ENCODE measurements at regions not wholly inside any gene's neighbourhood (a gene's known extent, or its start where the extent isn't known, plus 50 kb on each side); places are given as distances from the start of the nearest gene placed in this dataset.
"Not testable (repeated sequence)": the region's sequence is repeated elsewhere in the genome, so short reads cannot be mapped to it uniquely, and the experiment has no call there.

GRCh38 chr6:67047996-67048395 lies 1341.0 kb upstream of the EYS start:
- Histone ChIP-seq H3K4me1 (ENCODE audit: control insufficient read depth, insufficient read depth, low read length) (no peaks in the 10 kb centered on the region), H3K9me3 (ENCODE audit: control insufficient read depth in 2 of 2, low read length in 2 of 2) (no peaks in the 10 kb centered on the region), H3K9ac (ENCODE audit: low read length in 2 of 2) (no peak overlapping the region), H3K4me3 (ENCODE audit: low read length in 2 of 2) (no peak overlapping the region), H3K27me3 (ENCODE audit: control insufficient read depth in 1 of 2, insufficient read depth in 2 of 2, low read length in 2 of 2) (no peaks in the 10 kb centered on the region), H3K27ac (ENCODE audit: low read length) (no peak overlapping the region), H3K36me3 (ENCODE audit: control insufficient read depth in 2 of 2, insufficient read depth in 2 of 2, low read length in 2 of 2) (no peaks in the 10 kb centered on the region)

GRCh38 chr6:67045076-67045475 lies 1338.0 kb upstream of the EYS start:
- Histone ChIP-seq H3K9ac (ENCODE audit: low read length in 2 of 2) (no peak overlapping the region), H3K36me3 (ENCODE audit: control insufficient read depth in 2 of 2, insufficient read depth in 2 of 2, low read length in 2 of 2) (no peaks in the 10 kb centered on the region), H3K27ac (ENCODE audit: low read length) (no peak overlapping the region), H3K27me3 (ENCODE audit: control insufficient read depth in 1 of 2, insufficient read depth in 2 of 2, low read length in 2 of 2) (no peaks in the 10 kb centered on the region), H3K4me3 (ENCODE audit: low read length in 2 of 2) (no peak overlapping the region), H3K9me3 (ENCODE audit: control insufficient read depth in 2 of 2, low read length in 2 of 2) (no peaks in the 10 kb centered on the region), H3K4me1 (ENCODE audit: control insufficient read depth, insufficient read depth, low read length) (no peaks in the 10 kb centered on the region)

GRCh38 chr6:67031451-67031850 lies 1324.4 kb upstream of the EYS start:
- H3K27me3 ChIP-seq (ENCODE audit: control insufficient read depth in 1 of 2, insufficient read depth in 2 of 2, low read length in 2 of 2), result no peaks in the 10 kb centered on the region
- H3K36me3 ChIP-seq (ENCODE audit: control insufficient read depth in 2 of 2, insufficient read depth in 2 of 2, low read length in 2 of 2), result no peaks in the 10 kb centered on the region
- no peak overlapping the region for H3K27ac ChIP-seq (ENCODE audit: low read length)
- no peaks in the 10 kb centered on the region for H3K4me1 ChIP-seq (ENCODE audit: control insufficient read depth, insufficient read depth, low read length)
- no peak overlapping the region for H3K9ac ChIP-seq (ENCODE audit: low read length in 2 of 2)
- no peak overlapping the region for H3K4me3 ChIP-seq (ENCODE audit: low read length in 2 of 2)
- no peaks in the 10 kb centered on the region for H3K9me3 ChIP-seq (ENCODE audit: control insufficient read depth in 2 of 2, low read length in 2 of 2)

- Histone ChIP-seq H3K36me3 (ENCODE audit: control insufficient read depth in 2 of 2, insufficient read depth in 2 of 2, low read length in 2 of 2) (no peaks in the 10 kb centered on the region), H3K9me3 (ENCODE audit: control insufficient read depth in 2 of 2, low read length in 2 of 2) (no peaks in the 10 kb centered on the region), H3K27ac (ENCODE audit: low read length) (no peak overlapping the region), H3K4me1 (ENCODE audit: control insufficient read depth, insufficient read depth, low read length) (no peaks in the 10 kb centered on the region), H3K27me3 (ENCODE audit: control insufficient read depth in 1 of 2, insufficient read depth in 2 of 2, low read length in 2 of 2) (no peaks in the 10 kb centered on the region), H3K4me3 (ENCODE audit: low read length in 2 of 2) (no peak overlapping the region), H3K9ac (ENCODE audit: low read length in 2 of 2) (no peak overlapping the region)
Observed at GRCh38 chr6:67030861-67031260, 1323.8 kb upstream of the EYS start.

GRCh38 chr6:67016921-67017460 lies 1310.0 kb upstream of the EYS start:
- H3K36me3 ChIP-seq (ENCODE audit: control insufficient read depth in 2 of 2, insufficient read depth in 2 of 2, low read length in 2 of 2), result no peaks in the 10 kb centered on the region
- H3K9me3 ChIP-seq (ENCODE audit: control insufficient read depth in 2 of 2, low read length in 2 of 2), result no peaks in the 10 kb centered on the region
- no peaks in the 10 kb centered on the region for H3K4me1 ChIP-seq (ENCODE audit: control insufficient read depth, insufficient read depth, low read length)
- no peak overlapping the region for H3K4me3 ChIP-seq (ENCODE audit: low read length in 2 of 2)
- H3K27ac ChIP-seq (ENCODE audit: low read length), result no peak overlapping the region
- no peak overlapping the region for H3K9ac ChIP-seq (ENCODE audit: low read length in 2 of 2)
- no peaks in the 10 kb centered on the region for H3K27me3 ChIP-seq (ENCODE audit: control insufficient read depth in 1 of 2, insufficient read depth in 2 of 2, low read length in 2 of 2)

GRCh38 chr6:67011441-67011840 lies 1304.4 kb upstream of the EYS start:
- H3K4me1 ChIP-seq (ENCODE audit: control insufficient read depth, insufficient read depth, low read length), result no peaks in the 10 kb centered on the region
- H3K4me3 ChIP-seq (ENCODE audit: low read length in 2 of 2), result no peak overlapping the region
- no peak overlapping the region for H3K9ac ChIP-seq (ENCODE audit: low read length in 2 of 2)
- H3K9me3 ChIP-seq (ENCODE audit: control insufficient read depth in 2 of 2, low read length in 2 of 2), result no peaks in the 10 kb centered on the region
- H3K36me3 ChIP-seq (ENCODE audit: control insufficient read depth in 2 of 2, insufficient read depth in 2 of 2, low read length in 2 of 2), result no peaks in the 10 kb centered on the region
- no peak overlapping the region for H3K27ac ChIP-seq (ENCODE audit: low read length)
- no peaks in the 10 kb centered on the region for H3K27me3 ChIP-seq (ENCODE audit: control insufficient read depth in 1 of 2, insufficient read depth in 2 of 2, low read length in 2 of 2)

GRCh38 chr6:67009818-67010217 lies 1302.8 kb upstream of the EYS start:
- H3K9ac ChIP-seq (ENCODE audit: low read length in 2 of 2), result no peak overlapping the region
- no peaks in the 10 kb centered on the region for H3K4me1 ChIP-seq (ENCODE audit: control insufficient read depth, insufficient read depth, low read length)
- no peaks in the 10 kb centered on the region for H3K9me3 ChIP-seq (ENCODE audit: control insufficient read depth in 2 of 2, low read length in 2 of 2)
- no peak overlapping the region for H3K27ac ChIP-seq (ENCODE audit: low read length)
- no peaks in the 10 kb centered on the region for H3K27me3 ChIP-seq (ENCODE audit: control insufficient read depth in 1 of 2, insufficient read depth in 2 of 2, low read length in 2 of 2)
- H3K36me3 ChIP-seq (ENCODE audit: control insufficient read depth in 2 of 2, insufficient read depth in 2 of 2, low read length in 2 of 2), result no peaks in the 10 kb centered on the region
- H3K4me3 ChIP-seq (ENCODE audit: low read length in 2 of 2), result no peak overlapping the region

GRCh38 chr6:67003844-67004243 lies 1296.8 kb upstream of the EYS start:
- H3K4me1 ChIP-seq (ENCODE audit: control insufficient read depth, insufficient read depth, low read length), result no peaks in the 10 kb centered on the region
- no peaks in the 10 kb centered on the region for H3K27me3 ChIP-seq (ENCODE audit: control insufficient read depth in 1 of 2, insufficient read depth in 2 of 2, low read length in 2 of 2)
- H3K4me3 ChIP-seq (ENCODE audit: low read length in 2 of 2), result no peak overlapping the region
- no peak overlapping the region for H3K27ac ChIP-seq (ENCODE audit: low read length)
- no peaks in the 10 kb centered on the region for H3K36me3 ChIP-seq (ENCODE audit: control insufficient read depth in 2 of 2, insufficient read depth in 2 of 2, low read length in 2 of 2)
- H3K9ac ChIP-seq (ENCODE audit: low read length in 2 of 2), result no peak overlapping the region
- H3K9me3 ChIP-seq (ENCODE audit: control insufficient read depth in 2 of 2, low read length in 2 of 2), result no peaks in the 10 kb centered on the region

GRCh38 chr6:67000121-67000520 lies 1293.1 kb upstream of the EYS start:
- H3K9ac ChIP-seq (ENCODE audit: low read length in 2 of 2), result no peak overlapping the region
- H3K9me3 ChIP-seq (ENCODE audit: control insufficient read depth in 2 of 2, low read length in 2 of 2), result peaks cover 0 to 3% of the 10 kb centered on the region in 2 donors
- no peaks in the 10 kb centered on the region for H3K27me3 ChIP-seq (ENCODE audit: control insufficient read depth in 1 of 2, insufficient read depth in 2 of 2, low read length in 2 of 2)
- no peaks in the 10 kb centered on the region for H3K4me1 ChIP-seq (ENCODE audit: control insufficient read depth, insufficient read depth, low read length)
- no peak overlapping the region for H3K27ac ChIP-seq (ENCODE audit: low read length)
- no peaks in the 10 kb centered on the region for H3K36me3 ChIP-seq (ENCODE audit: control insufficient read depth in 2 of 2, insufficient read depth in 2 of 2, low read length in 2 of 2)
- H3K4me3 ChIP-seq (ENCODE audit: low read length in 2 of 2), result no peak overlapping the region

- not testable (repeated sequence) for H3K27ac ChIP-seq (ENCODE audit: low read length); H3K36me3 ChIP-seq (ENCODE audit: control insufficient read depth in 2 of 2, insufficient read depth in 2 of 2, low read length in 2 of 2); H3K9me3 ChIP-seq (ENCODE audit: control insufficient read depth in 2 of 2, low read length in 2 of 2); H3K9ac ChIP-seq (ENCODE audit: low read length in 2 of 2); H3K4me1 ChIP-seq (ENCODE audit: control insufficient read depth, insufficient read depth, low read length); H3K27me3 ChIP-seq (ENCODE audit: control insufficient read depth in 1 of 2, insufficient read depth in 2 of 2, low read length in 2 of 2); H3K4me3 ChIP-seq (ENCODE audit: low read length in 2 of 2)
Observed at GRCh38 chr6:66997579-66997978, 1290.6 kb upstream of the EYS start.

- Histone ChIP-seq H3K4me3 (ENCODE audit: low read length in 2 of 2) (no peak overlapping the region), H3K4me1 (ENCODE audit: control insufficient read depth, insufficient read depth, low read length) (no peaks in the 10 kb centered on the region), H3K36me3 (ENCODE audit: control insufficient read depth in 2 of 2, insufficient read depth in 2 of 2, low read length in 2 of 2) (no peaks in the 10 kb centered on the region), H3K27ac (ENCODE audit: low read length) (no peak overlapping the region), H3K9me3 (ENCODE audit: control insufficient read depth in 2 of 2, low read length in 2 of 2) (peaks cover 0 to 3% of the 10 kb centered on the region in 2 donors), H3K9ac (ENCODE audit: low read length in 2 of 2) (no peak overlapping the region), H3K27me3 (ENCODE audit: control insufficient read depth in 1 of 2, insufficient read depth in 2 of 2, low read length in 2 of 2) (no peaks in the 10 kb centered on the region)
Observed at GRCh38 chr6:66995669-66996068, 1288.6 kb upstream of the EYS start.
